Esophagus muscularis mucosa (tissue), 4 donors: ENCODE measurements at regions not wholly inside any gene's neighbourhood (a gene's known extent, or its start where the extent isn't known, plus 50 kb on each side); places are given as distances from the start of the nearest gene placed in this dataset.

Experiments used
- DNase-seq: peaks from one replicate; pipeline ENCODE4 v3.0.0-alpha.2; 2017; ENCODE audit errors: extremely low spot score
- H3K27ac ChIP-seq, 4 donors: fragments of 200-600 bp; sonication (generic); replicated peaks in 1 of 4; 1 replicate in 3 of 4; 2 replicates in 1 of 4; pipeline ENCODE4 v1.5.1; 2016 to 2019; ENCODE audit warnings: mild to moderate bottlenecking in 1 of 4
- H3K27me3 ChIP-seq, 4 donors: fragments of 200-600 bp; sonication (generic); one replicate each; pipeline versions ENCODE4 v1.5.1 to v1.6.0; 2016 to 2019
- H3K36me3 ChIP-seq, 4 donors: fragments of 200-600 bp; sonication (generic); one replicate each; pipeline ENCODE4 v1.5.1; 2016 to 2019
- H3K4me1 ChIP-seq, 4 donors: fragments of 200-600 bp; sonication (generic); one replicate each; pipeline ENCODE4 v1.5.1; 2016 to 2019
- H3K4me3 ChIP-seq, 4 donors: fragments of 200-600 bp; sonication (generic); 1 replicate in 2 of 4; 2 replicates in 2 of 4; pipeline ENCODE4 v1.5.1; 2016 to 2019; ENCODE audit warnings: mild to moderate bottlenecking in 4 of 4, moderate library complexity in 1 of 4
- H3K9me3 ChIP-seq, 4 donors: fragments of 200-600 bp; sonication (generic); 1 replicate in 3 of 4; 2 replicates in 1 of 4; pipeline ENCODE4 v1.5.1; 2016 to 2019
- CTCF ChIP-seq, 3 experiments: fragments of 200-600 bp in 2 of 3; fragments of 450-650 bp in 1 of 3; sonication (generic) in 2 of 3; IDR thresholded peaks; one replicate each; pipeline ENCODE4 v1.5.1; 2017 to 2019; ENCODE audit warnings: antibody characterized with exemption in 3 of 3, mild to moderate bottlenecking in 2 of 3, moderate library complexity in 1 of 3
- EP300 ChIP-seq: sonication (generic); formaldehyde crosslinking; IDR thresholded peaks from one replicate; pipeline ENCODE4 v1.6.1; 2017; ENCODE audit warnings: antibody characterized with exemption
- POLR2A ChIP-seq: fragments of 450-650 bp; IDR thresholded peaks from one replicate; pipeline ENCODE4 v1.6.1; 2017; ENCODE audit warnings: antibody characterized with exemption, moderate library complexity, mild to moderate bottlenecking, low read depth
- POLR2AphosphoS5 ChIP-seq, 2 donors: sonication (generic); formaldehyde crosslinking; IDR thresholded peaks; one replicate each; pipeline ENCODE4 v1.6.1; 2017; ENCODE audit warnings: antibody characterized with exemption in 2 of 2
- WGBS: methylation state at CpG from one replicate; pipeline ENCODE4 v1.1.5; 2018; 5-methylcytosine and 5-hydroxymethylcytosine counted together
- intact Hi-C: fragments of 100-400 bp; cut with DNase I; formaldehyde crosslinking; loops from one replicate; pipeline ENCODE4 v1.15.1; 2023

- DNase-seq = no peak
- H3K27me3 ChIP-seq = no peaks in the 10 kb centered on the region
- no peaks in the 10 kb centered on the region for H3K9me3 ChIP-seq
- intact Hi-C loops = no loop called here
- no peaks in the 10 kb centered on the region for H3K36me3 ChIP-seq
- WGBS = 76% methylated on average over 2 of the region's 6 CpGs
- no peak for TF ChIP-seq POLR2A
- TF ChIP-seq POLR2AphosphoS5 (IDR thresholded peaks at IDR 0.05) = no peak
- no peak for TF ChIP-seq CTCF (IDR thresholded peaks at IDR 0.05)
- TF ChIP-seq EP300 = no peak
- no peaks in the 10 kb centered on the region for H3K4me1 ChIP-seq
- no peak overlapping the region for H3K4me3 ChIP-seq
- no peak overlapping the region for H3K27ac ChIP-seq
These were observed 356.5 kb upstream of the GULP1 start for GRCh38 chr2:187935126-187935525.

- intact Hi-C loops = no loop called here
- Histone ChIP-seq H3K36me3 (no peaks in the 10 kb centered on the region), H3K27ac (no peak overlapping the region), H3K27me3 (no peaks in the 10 kb centered on the region), H3K4me1 (no peaks in the 10 kb centered on the region), H3K9me3 (no peaks in the 10 kb centered on the region), H3K4me3 (no peak overlapping the region)
- TF ChIP-seq EP300 (no peak), CTCF (IDR thresholded peaks at IDR 0.05) (no peak), POLR2AphosphoS5 (IDR thresholded peaks at IDR 0.05) (no peak), POLR2A (no peak)
- WGBS = 50% methylated on average over 2 of the region's 2 CpGs
- DNase-seq = no peak
These were observed 355.4 kb upstream of the GULP1 start for GRCh38 chr2:187936228-187936627.

- H3K9me3 ChIP-seq = no peaks in the 10 kb centered on the region
- no peaks in the 10 kb centered on the region for H3K4me1 ChIP-seq
- 33% methylated on average over 1 of the region's 1 CpG for WGBS
- no peak overlapping the region for H3K27ac ChIP-seq
- TF ChIP-seq POLR2AphosphoS5 (IDR thresholded peaks at IDR 0.05) (no peak), POLR2A (no peak), EP300 (no peak), CTCF (IDR thresholded peaks at IDR 0.05) (no peak)
- no peaks in the 10 kb centered on the region for H3K36me3 ChIP-seq
- intact Hi-C loops = no loop called here
- no peak overlapping the region for H3K4me3 ChIP-seq
- no peak for DNase-seq
- H3K27me3 ChIP-seq = no peaks in the 10 kb centered on the region
These were observed 352.5 kb upstream of the GULP1 start for GRCh38 chr2:187939180-187939579.

- H3K4me1 ChIP-seq = no peaks in the 10 kb centered on the region
- no peak for TF ChIP-seq EP300
- TF ChIP-seq POLR2A = no peak
- no peak for TF ChIP-seq POLR2AphosphoS5 (IDR thresholded peaks at IDR 0.05)
- no peak for TF ChIP-seq CTCF (IDR thresholded peaks at IDR 0.05)
- intact Hi-C loops = no loop called here
- H3K36me3 ChIP-seq = no peaks in the 10 kb centered on the region
- H3K27me3 ChIP-seq = no peaks in the 10 kb centered on the region
- H3K9me3 ChIP-seq = no peaks in the 10 kb centered on the region
- no peak overlapping the region for H3K27ac ChIP-seq
- no peak for DNase-seq
- H3K4me3 ChIP-seq = no peak overlapping the region
These were observed 348.8 kb upstream of the GULP1 start for GRCh38 chr2:187942876-187943275.

GRCh38 chr2:187943772-187944369, 347.8 kb upstream of the GULP1 start:
- WGBS = 95% methylated on average over 6 of the region's 6 CpGs
- intact Hi-C loops = no loop called here
- TF ChIP-seq POLR2AphosphoS5 (IDR thresholded peaks at IDR 0.05) = no peak
- TF ChIP-seq CTCF (IDR thresholded peaks at IDR 0.05) = no peak
- no peak for TF ChIP-seq POLR2A
- no peak for TF ChIP-seq EP300
- Histone ChIP-seq H3K9me3 (no peaks in the 10 kb centered on the region), H3K36me3 (no peaks in the 10 kb centered on the region), H3K27me3 (no peaks in the 10 kb centered on the region), H3K27ac (no peak overlapping the region), H3K4me3 (no peak overlapping the region), H3K4me1 (no peaks in the 10 kb centered on the region)
- DNase-seq = no peak
